Upper lobe of right lung (tissue), 1 donor: ENCODE measurements at regions not wholly inside any gene's neighbourhood (a gene's known extent, or its start where the extent isn't known, plus 50 kb on each side); places are given as distances from the start of the nearest gene placed in this dataset.

ENCODE experiments used
- ATAC-seq: fragments of 200-7000 bp; cut with Tn5 transposase; one replicate; pipeline ENCODE4 v1.9.1; 2020; ENCODE audit warnings: mild to moderate bottlenecking, moderate library complexity
- DNase-seq: peaks from one replicate; pipeline ENCODE4 v3.0.0-alpha.2; 2020
- H3K27ac ChIP-seq: fragments of 200-600 bp; one replicate; pipeline ENCODE4 v1.8.0; 2022
- H3K27me3 ChIP-seq: fragments of 200-600 bp; one replicate; pipeline ENCODE4 v1.8.0; 2022; ENCODE audit warnings: mild to moderate bottlenecking
- H3K36me3 ChIP-seq: fragments of 200-600 bp; one replicate; pipeline ENCODE4 v1.8.0; 2022
- H3K4me1 ChIP-seq: fragments of 200-600 bp; one replicate; pipeline ENCODE4 v1.8.0; 2022
- H3K4me3 ChIP-seq: fragments of 200-600 bp; one replicate; pipeline ENCODE4 v1.8.0; 2022; ENCODE audit warnings: mild to moderate bottlenecking
- H3K9me3 ChIP-seq: fragments of 200-600 bp; one replicate; pipeline ENCODE4 v1.8.0; 2022
- intact Hi-C: fragments of 100-400 bp; cut with DNase I; formaldehyde crosslinking; loops from one replicate; pipeline ENCODE4 v1.11.0; 2022
- TF ChIP-seq, protein P1 (sequence below): fragments of 200-600 bp; IDR thresholded peaks from one replicate; pipeline ENCODE4 v1.8.0; 2022; ENCODE audit warnings: antibody characterized with exemption
- donor health status: DM: no; HTN: yes; CAD: no; lungs with severe emphysema.

DNA sequence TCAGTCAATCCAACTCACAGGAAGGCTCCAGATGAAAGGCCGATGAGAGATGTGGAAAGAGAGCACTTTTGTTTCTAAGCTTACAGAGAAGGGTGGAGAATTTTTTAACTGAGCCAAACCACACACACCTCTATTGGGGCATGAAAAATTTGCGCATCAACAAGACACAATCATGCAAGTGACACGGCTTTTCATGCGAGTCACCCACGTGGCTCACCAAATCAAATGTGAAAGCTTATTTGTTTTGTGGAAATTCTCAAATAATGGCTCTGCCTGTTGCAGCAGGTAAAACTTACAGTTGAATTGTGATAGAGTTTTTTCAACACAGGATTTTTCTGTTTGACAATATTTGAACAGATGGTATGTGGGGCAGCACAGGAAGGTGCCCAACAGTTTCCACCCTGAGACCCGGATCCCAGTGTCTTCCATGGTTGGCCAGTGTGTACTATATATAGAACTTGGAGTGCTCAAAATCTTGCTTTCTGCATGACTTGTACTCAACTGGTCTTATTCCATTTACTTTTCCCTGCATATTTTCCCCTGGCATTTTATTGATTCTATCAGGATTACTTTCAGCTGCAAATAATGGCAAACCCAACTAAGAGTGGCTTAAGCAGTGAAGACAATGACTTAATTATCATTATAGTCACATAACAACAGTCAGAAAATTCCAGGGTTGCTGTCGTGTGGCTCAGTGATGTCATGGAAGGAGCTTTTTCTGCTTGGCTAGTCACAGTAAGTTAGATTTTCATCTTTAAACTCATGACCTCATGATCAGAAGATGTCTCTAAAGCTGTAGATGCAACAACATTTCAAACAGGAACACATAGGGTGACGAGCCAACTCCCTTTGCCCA, 90.6 kb upstream of the SIM2 start:
- no peaks in the 10 kb centered on the region for H3K36me3 ChIP-seq
- TF ChIP-seq, protein P1, sequence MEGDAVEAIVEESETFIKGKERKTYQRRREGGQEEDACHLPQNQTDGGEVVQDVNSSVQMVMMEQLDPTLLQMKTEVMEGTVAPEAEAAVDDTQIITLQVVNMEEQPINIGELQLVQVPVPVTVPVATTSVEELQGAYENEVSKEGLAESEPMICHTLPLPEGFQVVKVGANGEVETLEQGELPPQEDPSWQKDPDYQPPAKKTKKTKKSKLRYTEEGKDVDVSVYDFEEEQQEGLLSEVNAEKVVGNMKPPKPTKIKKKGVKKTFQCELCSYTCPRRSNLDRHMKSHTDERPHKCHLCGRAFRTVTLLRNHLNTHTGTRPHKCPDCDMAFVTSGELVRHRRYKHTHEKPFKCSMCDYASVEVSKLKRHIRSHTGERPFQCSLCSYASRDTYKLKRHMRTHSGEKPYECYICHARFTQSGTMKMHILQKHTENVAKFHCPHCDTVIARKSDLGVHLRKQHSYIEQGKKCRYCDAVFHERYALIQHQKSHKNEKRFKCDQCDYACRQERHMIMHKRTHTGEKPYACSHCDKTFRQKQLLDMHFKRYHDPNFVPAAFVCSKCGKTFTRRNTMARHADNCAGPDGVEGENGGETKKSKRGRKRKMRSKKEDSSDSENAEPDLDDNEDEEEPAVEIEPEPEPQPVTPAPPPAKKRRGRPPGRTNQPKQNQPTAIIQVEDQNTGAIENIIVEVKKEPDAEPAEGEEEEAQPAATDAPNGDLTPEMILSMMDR = no peak
- no peaks in the 10 kb centered on the region for H3K9me3 ChIP-seq
- no peak for ATAC-seq
- intact Hi-C loops = no loop called here
- H3K27me3 ChIP-seq = peaks cover 18% of the 10 kb centered on the region
- no peak overlapping the region for H3K27ac ChIP-seq
- no peak for DNase-seq
- H3K4me1 ChIP-seq = no peaks in the 10 kb centered on the region
- no peak overlapping the region for H3K4me3 ChIP-seq

DNA sequence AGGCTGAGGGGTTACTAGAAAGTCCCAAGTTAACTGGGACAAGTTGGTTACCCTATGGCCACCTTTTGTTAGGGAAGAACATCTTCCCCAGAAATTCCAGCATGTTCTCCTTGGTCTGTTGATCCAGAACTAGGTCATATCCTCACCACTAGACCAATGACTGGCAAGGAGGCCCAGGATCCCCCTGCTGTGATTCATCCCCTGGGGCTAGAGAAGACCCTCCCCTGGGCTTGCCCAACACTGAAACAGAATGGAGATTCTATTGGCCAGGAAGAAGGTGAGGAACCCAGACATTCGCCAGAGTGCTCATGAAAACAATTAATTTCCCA, 90.1 kb upstream of the SIM2 start:
- Histone ChIP-seq H3K4me1 (no peaks in the 10 kb centered on the region), H3K9me3 (no peaks in the 10 kb centered on the region), H3K27me3 (peaks cover 22% of the 10 kb centered on the region), H3K36me3 (no peaks in the 10 kb centered on the region), H3K27ac (no peak overlapping the region), H3K4me3 (no peak overlapping the region)
- DNase-seq (no peak), ATAC-seq (no peak)
- TF ChIP-seq, protein P1 = no peak
- intact Hi-C loops = no loop called here

DNA sequence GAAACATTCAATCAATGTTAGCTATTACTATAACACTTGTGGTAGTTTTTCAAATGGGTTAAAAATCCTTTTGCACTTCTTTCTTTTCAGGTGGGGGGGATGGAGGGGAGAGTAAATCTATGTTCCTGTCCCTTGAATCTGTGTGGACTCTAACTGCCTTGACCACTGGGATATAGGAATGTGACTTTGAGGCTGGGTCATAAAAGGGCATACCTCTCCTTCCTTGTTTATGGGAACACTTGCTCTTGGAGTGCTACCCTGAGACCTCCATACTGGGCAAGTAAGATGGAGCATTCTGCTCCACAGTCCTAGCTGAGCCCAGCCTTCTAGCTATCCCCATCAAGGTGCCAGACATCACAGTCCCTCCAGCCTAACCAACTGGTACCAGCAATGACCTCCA, 89.3 kb upstream of the SIM2 start:
- H3K36me3 ChIP-seq = no peaks in the 10 kb centered on the region
- H3K4me1 ChIP-seq = no peaks in the 10 kb centered on the region
- intact Hi-C loops = no loop called here
- ATAC-seq = no peak
- H3K27me3 ChIP-seq = peaks cover 29% of the 10 kb centered on the region
- no peak overlapping the region for H3K27ac ChIP-seq
- no peaks in the 10 kb centered on the region for H3K9me3 ChIP-seq
- TF ChIP-seq, protein P1 = no peak
- DNase-seq = no peak
- no peak overlapping the region for H3K4me3 ChIP-seq

DNA sequence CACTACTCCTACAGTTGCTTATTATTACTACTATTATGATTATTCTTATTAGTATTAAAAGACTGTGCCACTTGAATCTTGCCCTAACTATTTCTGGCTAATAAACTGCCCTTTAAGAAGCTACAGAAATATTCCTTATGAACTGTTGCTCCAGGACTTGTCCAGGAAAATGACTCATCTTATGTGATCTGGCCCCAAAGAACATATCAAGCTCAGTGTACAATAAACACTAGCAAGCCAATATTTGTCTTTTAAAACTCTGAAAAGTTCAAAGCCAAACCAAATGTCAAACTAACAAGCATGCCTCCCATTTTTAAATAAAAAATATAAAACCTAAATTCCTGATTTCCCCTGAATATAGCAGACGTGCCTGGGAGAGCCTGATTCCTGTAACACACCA, 88.7 kb upstream of the SIM2 start:
- no peak overlapping the region for H3K27ac ChIP-seq
- H3K27me3 ChIP-seq = peaks cover 29% of the 10 kb centered on the region
- intact Hi-C loops = no loop called here
- ATAC-seq = no peak
- no peaks in the 10 kb centered on the region for H3K9me3 ChIP-seq
- no peak for DNase-seq
- H3K36me3 ChIP-seq = no peaks in the 10 kb centered on the region
- no peaks in the 10 kb centered on the region for H3K4me1 ChIP-seq
- TF ChIP-seq, protein P1 = no peak
- no peak overlapping the region for H3K4me3 ChIP-seq

DNA sequence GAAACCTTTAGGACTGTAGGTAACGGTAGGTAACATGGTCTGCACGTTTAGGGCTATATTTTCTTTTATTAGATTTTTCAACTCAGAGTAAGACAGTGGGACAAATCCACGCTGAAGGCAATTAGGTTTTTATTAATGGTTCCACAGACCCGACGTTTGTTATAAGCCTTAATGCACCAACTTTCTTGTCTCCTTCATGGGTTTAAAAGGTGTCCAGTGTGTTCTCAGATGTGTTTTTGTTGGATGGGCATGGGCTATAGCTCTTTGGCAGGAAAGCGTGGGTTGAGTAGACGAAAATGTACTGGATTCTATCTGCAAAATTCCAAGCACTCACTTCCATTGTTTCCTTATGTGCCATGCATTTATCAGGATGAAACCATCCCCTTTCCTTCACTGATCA, 88.0 kb upstream of the SIM2 start:
- TF ChIP-seq, protein P1 = no peak
- Histone ChIP-seq H3K9me3 (no peaks in the 10 kb centered on the region), H3K27me3 (peaks cover 29% of the 10 kb centered on the region), H3K36me3 (no peaks in the 10 kb centered on the region), H3K4me1 (no peaks in the 10 kb centered on the region), H3K27ac (no peak overlapping the region), H3K4me3 (no peak overlapping the region)
- ATAC-seq (no peak), DNase-seq (no peak)
- intact Hi-C loops = no loop called here

DNA sequence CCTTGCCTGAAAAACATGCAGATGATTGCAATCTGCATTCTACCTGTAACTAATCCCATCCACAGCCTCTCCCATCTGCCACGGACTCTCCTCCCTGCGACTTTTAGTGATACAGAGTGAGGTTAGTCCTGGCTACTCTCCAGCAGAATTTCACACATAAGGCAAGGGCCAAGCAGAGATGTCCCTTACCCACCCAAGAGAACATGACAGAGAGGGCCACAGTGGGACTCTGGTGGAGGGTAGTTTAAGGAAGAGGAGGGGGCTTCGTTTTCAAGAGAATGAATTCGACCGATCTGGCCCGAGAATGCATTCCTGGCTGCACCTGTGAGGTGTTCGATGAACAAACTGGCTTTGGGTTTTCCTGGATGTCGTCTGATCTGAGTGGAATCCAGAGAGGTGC, 87.5 kb upstream of the SIM2 start:
- Histone ChIP-seq H3K4me1 (no peaks in the 10 kb centered on the region), H3K36me3 (no peaks in the 10 kb centered on the region), H3K27ac (no peak overlapping the region), H3K27me3 (peaks cover 29% of the 10 kb centered on the region), H3K9me3 (no peaks in the 10 kb centered on the region), H3K4me3 (no peak overlapping the region)
- ATAC-seq = no peak
- intact Hi-C loops = no loop called here
- DNase-seq = no peak
- TF ChIP-seq, protein P1 = no peak
